Aorta (tissue), 5 donors: ENCODE measurements at regions not wholly inside any gene's neighbourhood (a gene's known extent, or its start where the extent isn't known, plus 50 kb on each side); places are given as distances from the start of the nearest gene placed in this dataset.

ENCODE experiments used
- ATAC-seq: fragments of 200-7000 bp; cut with Tn5 transposase; one replicate; pipeline ENCODE4 v1.9.1; 2022; ENCODE audit warnings: moderate library complexity; ENCODE audit not compliant: low FRiP score
- DNase-seq, 2 donors: peaks; one replicate each; pipeline ENCODE4 v3.0.0-alpha.2; 2020
- H3K27ac ChIP-seq, 2 donors: one replicate each; pipeline ENCODE4 v1.5.1; 2013; ENCODE audit warnings: low read length in 2 of 2, mild to moderate bottlenecking in 2 of 2, moderate library complexity in 2 of 2, control low read depth in 1 of 2, inconsistent platforms in 1 of 2, low read depth in 1 of 2
- H3K27me3 ChIP-seq, 2 donors: one replicate each; pipeline ENCODE4 v1.6.1; 2013; ENCODE audit warnings: control low read depth in 1 of 2, low read length in 1 of 2, mild to moderate bottlenecking in 1 of 2, moderate library complexity in 1 of 2; ENCODE audit not compliant: insufficient read depth in 2 of 2, control insufficient read depth in 1 of 2
- H3K36me3 ChIP-seq, 2 donors: one replicate each; pipeline ENCODE4 v1.6.1; 2013; ENCODE audit warnings: control low read depth in 1 of 2, low read length in 1 of 2, mild to moderate bottlenecking in 1 of 2; ENCODE audit not compliant: insufficient read depth in 2 of 2, control insufficient read depth in 1 of 2
- H3K4me1 ChIP-seq, 2 donors: one replicate each; pipeline ENCODE4 v1.6.1; 2013; ENCODE audit warnings: low read length in 2 of 2, control low read depth in 1 of 2, mild to moderate bottlenecking in 1 of 2, moderate library complexity in 1 of 2; ENCODE audit not compliant: insufficient read depth in 2 of 2, control insufficient read depth in 1 of 2
- H3K4me3 ChIP-seq, 2 donors: one replicate each; pipeline ENCODE4 v1.5.1; 2013; ENCODE audit warnings: low read length in 2 of 2, control low read depth in 1 of 2, mild to moderate bottlenecking in 1 of 2
- H3K9me3 ChIP-seq: one replicate; pipeline ENCODE4 v1.6.1; 2013; ENCODE audit warnings: mild to moderate bottlenecking, low read length; ENCODE audit not compliant: control insufficient read depth
- WGBS, 2 donors: extraction: QIAGEN DNeasy Blood & Tissue Kit; methylation state at CpG; one replicate each; pipeline ENCODE4 v1.1.7; 2013; 5-methylcytosine and 5-hydroxymethylcytosine counted together
- intact Hi-C, 2 donors: fragments of 100-400 bp; cut with DNase I; formaldehyde crosslinking; loops; one replicate each; pipeline versions ENCODE4 v1.14.2 to v1.15.0; 2022
- donor health status: healthy with polysubstance abuse.
- donor health status: Bipolar disorder and iron deficiency.
- donor health status: DM: no; HTN: no; CAD: no.
- donor health status: DM: no; HTN: no; CAD: no.
- donor health status: DM: yes; HTN: yes; CAD: no.

- Histone ChIP-seq H3K27ac (no peak overlapping the region), H3K36me3 (no peaks in the 10 kb centered on the region), H3K9me3 (peaks cover 2% of the 10 kb centered on the region), H3K4me3 (no peak overlapping the region), H3K27me3 (no peaks in the 10 kb centered on the region), H3K4me1 (no peaks in the 10 kb centered on the region)
- peak in 1 of 2 donors; percentile 29 for DNase-seq
- intact Hi-C loops: no loop called here
- ATAC-seq: no peak
- WGBS, 2 donors: 85 to 88% methylated on average over 19 of the region's 19 CpGs
Measured at GRCh38 chr22:49668402-49668801, 159.3 kb downstream of the BRD1 start.

GRCh38 chr22:49667236-49667635, 160.4 kb downstream of the BRD1 start:
- no peak overlapping the region for H3K4me3 ChIP-seq
- H3K4me1 ChIP-seq: no peaks in the 10 kb centered on the region
- ATAC-seq: no peak
- H3K9me3 ChIP-seq: peaks cover 2% of the 10 kb centered on the region
- intact Hi-C loops: no loop called here
- peak in 1 of 2 donors; percentile 48 for DNase-seq
- no peak overlapping the region for H3K27ac ChIP-seq
- no peaks in the 10 kb centered on the region for H3K36me3 ChIP-seq
- 16 to 24% methylated on average over 13 of the region's 13 CpGs for WGBS, 2 donors
- H3K27me3 ChIP-seq: no peaks in the 10 kb centered on the region

GRCh38 chr22:49666146-49666809, 161.4 kb downstream of the BRD1 start:
- intact Hi-C loops: no loop called here
- no peak overlapping the region for H3K4me3 ChIP-seq
- no peak for ATAC-seq
- 73 to 84% methylated on average over 11 of the region's 11 CpGs for WGBS, 2 donors
- no peak overlapping the region for H3K27ac ChIP-seq
- no peaks in the 10 kb centered on the region for H3K4me1 ChIP-seq
- DNase-seq: peak; percentile 27 to 54
- no peaks in the 10 kb centered on the region for H3K36me3 ChIP-seq
- H3K9me3 ChIP-seq: peaks cover 2% of the 10 kb centered on the region
- no peaks in the 10 kb centered on the region for H3K27me3 ChIP-seq

- no peaks in the 10 kb centered on the region for H3K36me3 ChIP-seq
- no peak overlapping the region for H3K4me3 ChIP-seq
- H3K4me1 ChIP-seq: no peaks in the 10 kb centered on the region
- H3K27me3 ChIP-seq: no peaks in the 10 kb centered on the region
- peaks cover 2% of the 10 kb centered on the region for H3K9me3 ChIP-seq
- H3K27ac ChIP-seq: no peak overlapping the region
- 45 to 58% methylated on average over 17 to 18 of the region's 18 CpGs for WGBS, 2 donors
- DNase-seq (peak; percentile 26 to 49), ATAC-seq (no peak)
- intact Hi-C loops: no loop called here
Measured at GRCh38 chr22:49664891-49665290, 162.8 kb downstream of the BRD1 start.

- H3K36me3 ChIP-seq: no peaks in the 10 kb centered on the region
- H3K27ac ChIP-seq: no peak overlapping the region
- intact Hi-C loops: no loop called here
- WGBS, 2 donors: 53 to 67% methylated on average over 20 to 21 of the region's 21 CpGs
- H3K27me3 ChIP-seq: no peaks in the 10 kb centered on the region
- ATAC-seq (no peak), DNase-seq (peak; percentile 21 to 62)
- no peak overlapping the region for H3K4me3 ChIP-seq
- no peaks in the 10 kb centered on the region for H3K4me1 ChIP-seq
- H3K9me3 ChIP-seq: peaks cover 2% of the 10 kb centered on the region
Measured at GRCh38 chr22:49664371-49664881, 163.2 kb downstream of the BRD1 start.

GRCh38 chr22:49663823-49664222, 163.8 kb downstream of the BRD1 start:
- H3K27me3 ChIP-seq: no peaks in the 10 kb centered on the region
- ATAC-seq (no peak), DNase-seq (peak; percentile 20 to 67)
- H3K9me3 ChIP-seq: peaks cover 2% of the 10 kb centered on the region
- intact Hi-C loops: no loop called here
- WGBS, 2 donors: 70 to 87% methylated on average over 7 of the region's 7 CpGs
- H3K36me3 ChIP-seq: no peaks in the 10 kb centered on the region
- H3K4me1 ChIP-seq: no peaks in the 10 kb centered on the region
- no peak overlapping the region for H3K4me3 ChIP-seq
- H3K27ac ChIP-seq: no peak overlapping the region

GRCh38 chr22:49663311-49663711, 164.4 kb downstream of the BRD1 start:
- DNase-seq (peak; percentile 29 to 54), ATAC-seq (no peak)
- H3K36me3 ChIP-seq: no peaks in the 10 kb centered on the region
- H3K4me3 ChIP-seq: no peak overlapping the region
- WGBS, 2 donors: 85 to 91% methylated on average over 17 of the region's 17 CpGs
- intact Hi-C loops: no loop called here
- H3K4me1 ChIP-seq: no peaks in the 10 kb centered on the region
- H3K27me3 ChIP-seq: no peaks in the 10 kb centered on the region
- H3K9me3 ChIP-seq: peaks cover 2% of the 10 kb centered on the region
- no peak overlapping the region for H3K27ac ChIP-seq

GRCh38 chr22:49662681-49663080, 165.0 kb downstream of the BRD1 start:
- Histone ChIP-seq H3K36me3 (no peaks in the 10 kb centered on the region), H3K27ac (no peak overlapping the region), H3K4me1 (no peaks in the 10 kb centered on the region), H3K4me3 (no peak overlapping the region), H3K27me3 (no peaks in the 10 kb centered on the region), H3K9me3 (peaks cover 2% of the 10 kb centered on the region)
- no peak for ATAC-seq
- intact Hi-C loops: no loop called here
- DNase-seq: peak; percentile 32 to 45
- WGBS, 2 donors: 74 to 81% methylated on average over 18 of the region's 18 CpGs
